ENCODE measurements at regions not wholly inside any gene's neighbourhood (a gene's known extent, or its start where the extent isn't known, plus 50 kb on each side); places are given as distances from the start of the nearest gene placed in this dataset.

- TF ChIP-seq CTCF (IDR thresholded peaks at IDR 0.05) (no peak), ZFX (IDR thresholded peaks at IDR 0.05; ENCODE audit: borderline replicate concordance) (no peak)
Observed at GRCh38 chr5:145673786-145674185, 161.4 kb downstream of the PRELID2 start.

Measured in 22Rv1 (cell line).